ENCODE measurements at regions not wholly inside any gene's neighbourhood (a gene's known extent, or its start where the extent isn't known, plus 50 kb on each side); places are given as distances from the start of the nearest gene placed in this dataset.

- H3K4me3 ChIP-seq (replicated peaks in 1 of 4; ENCODE audit: control extremely low read depth in 1 of 4, insufficient read depth in 1 of 4, low read depth in 3 of 4, low read length in 4 of 4) = no peak overlapping the region
- TF ChIP-seq EZH2 (IDR thresholded peaks at IDR 0.05; ENCODE audit: low read length, missing control alignments) = no peak
- TF ChIP-seq, protein P1, sequence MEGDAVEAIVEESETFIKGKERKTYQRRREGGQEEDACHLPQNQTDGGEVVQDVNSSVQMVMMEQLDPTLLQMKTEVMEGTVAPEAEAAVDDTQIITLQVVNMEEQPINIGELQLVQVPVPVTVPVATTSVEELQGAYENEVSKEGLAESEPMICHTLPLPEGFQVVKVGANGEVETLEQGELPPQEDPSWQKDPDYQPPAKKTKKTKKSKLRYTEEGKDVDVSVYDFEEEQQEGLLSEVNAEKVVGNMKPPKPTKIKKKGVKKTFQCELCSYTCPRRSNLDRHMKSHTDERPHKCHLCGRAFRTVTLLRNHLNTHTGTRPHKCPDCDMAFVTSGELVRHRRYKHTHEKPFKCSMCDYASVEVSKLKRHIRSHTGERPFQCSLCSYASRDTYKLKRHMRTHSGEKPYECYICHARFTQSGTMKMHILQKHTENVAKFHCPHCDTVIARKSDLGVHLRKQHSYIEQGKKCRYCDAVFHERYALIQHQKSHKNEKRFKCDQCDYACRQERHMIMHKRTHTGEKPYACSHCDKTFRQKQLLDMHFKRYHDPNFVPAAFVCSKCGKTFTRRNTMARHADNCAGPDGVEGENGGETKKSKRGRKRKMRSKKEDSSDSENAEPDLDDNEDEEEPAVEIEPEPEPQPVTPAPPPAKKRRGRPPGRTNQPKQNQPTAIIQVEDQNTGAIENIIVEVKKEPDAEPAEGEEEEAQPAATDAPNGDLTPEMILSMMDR (conservative IDR thresholded peaks at IDR 0.05 in 1 of 2, IDR thresholded peaks at IDR 0.05 in 1 of 2; ENCODE audit: low read depth in 1 of 2, low read length in 2 of 2) = no peak
Measured at GRCh38 chr17:53449324-53449723, 373.4 kb upstream of the KIF2B start.

DNA sequence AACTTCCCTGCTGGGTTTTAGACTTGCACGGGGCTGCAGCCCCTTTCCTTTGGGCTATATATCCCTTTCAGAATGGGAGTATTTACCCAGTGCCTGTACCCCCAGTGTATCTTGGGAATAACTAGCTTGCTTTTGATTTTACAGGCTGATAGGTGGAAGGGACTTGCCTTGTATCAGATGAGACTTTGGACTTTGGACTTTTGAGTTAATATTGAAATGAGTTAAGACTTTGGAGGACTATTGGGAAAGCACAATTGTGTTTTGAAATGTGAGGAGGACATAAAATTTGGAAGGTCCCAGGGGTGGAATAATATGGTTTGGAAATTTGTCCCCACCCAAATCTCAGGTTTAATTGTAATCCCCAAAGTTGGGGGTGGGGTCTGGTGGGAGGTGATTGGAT lies 393.8 kb upstream of the KIF2B start:
- no peak for TF ChIP-seq EZH2 (IDR thresholded peaks at IDR 0.05; ENCODE audit: low read length, missing control alignments)
- TF ChIP-seq, protein P1 (conservative IDR thresholded peaks at IDR 0.05 in 1 of 2, IDR thresholded peaks at IDR 0.05 in 1 of 2; ENCODE audit: low read depth in 1 of 2, low read length in 2 of 2) = no peak
- H3K4me1 ChIP-seq (ENCODE audit: control insufficient read depth, extremely low read depth, insufficient read depth, low read length) = no peaks in the 10 kb centered on the region
- H3K27me3 ChIP-seq (ENCODE audit: control insufficient read depth, insufficient read depth, low read length) = no peaks in the 10 kb centered on the region
- no peaks in the 10 kb centered on the region for H3K9me3 ChIP-seq (ENCODE audit: control insufficient read depth, insufficient read depth, low read depth, low read length)
- H2AFZ ChIP-seq (ENCODE audit: low read length) = no peak overlapping the region
- no peak overlapping the region for H3K4me3 ChIP-seq (replicated peaks in 1 of 4; ENCODE audit: control extremely low read depth in 1 of 4, insufficient read depth in 1 of 4, low read depth in 3 of 4, low read length in 4 of 4)
- no peaks in the 10 kb centered on the region for H3K36me3 ChIP-seq (ENCODE audit: control insufficient read depth, insufficient read depth, low read length)
- no peaks in the 10 kb centered on the region for H4K20me1 ChIP-seq (ENCODE audit: control insufficient read depth, extremely low read depth, insufficient read depth, low read length)
- no peak overlapping the region for H3K9ac ChIP-seq (ENCODE audit: insufficient read depth, low read length)
- no peak overlapping the region for H3K4me2 ChIP-seq (ENCODE audit: extremely low read depth, insufficient read depth, low read length)
- no peak for DNase-seq (ENCODE audit: low read depth in 2 of 2)
- no peaks in the 10 kb centered on the region for H3K79me2 ChIP-seq (ENCODE audit: control insufficient read depth, insufficient read depth, low read length)
- H3K27ac ChIP-seq (ENCODE audit: insufficient read depth, low read length) = no peak overlapping the region

More at GRCh38 chr17:53449324-53449723, 373.4 kb upstream of the KIF2B start:
- Histone ChIP-seq H3K4me2 (ENCODE audit: extremely low read depth, insufficient read depth, low read length) (no peak overlapping the region), H3K27ac (ENCODE audit: insufficient read depth, low read length) (no peak overlapping the region), H3K9me3 (ENCODE audit: control insufficient read depth, insufficient read depth, low read depth, low read length) (no peaks in the 10 kb centered on the region), H3K79me2 (ENCODE audit: control insufficient read depth, insufficient read depth, low read length) (no peaks in the 10 kb centered on the region), H3K9ac (ENCODE audit: insufficient read depth, low read length) (no peak overlapping the region), H3K27me3 (ENCODE audit: control insufficient read depth, insufficient read depth, low read length) (no peaks in the 10 kb centered on the region), H3K4me1 (ENCODE audit: control insufficient read depth, extremely low read depth, insufficient read depth, low read length) (no peaks in the 10 kb centered on the region), H2AFZ (ENCODE audit: low read length) (no peak overlapping the region), H4K20me1 (ENCODE audit: control insufficient read depth, extremely low read depth, insufficient read depth, low read length) (no peaks in the 10 kb centered on the region), H3K36me3 (ENCODE audit: control insufficient read depth, insufficient read depth, low read length) (no peaks in the 10 kb centered on the region)
- DNase-seq (ENCODE audit: low read depth in 2 of 2) = no peak

DNA sequence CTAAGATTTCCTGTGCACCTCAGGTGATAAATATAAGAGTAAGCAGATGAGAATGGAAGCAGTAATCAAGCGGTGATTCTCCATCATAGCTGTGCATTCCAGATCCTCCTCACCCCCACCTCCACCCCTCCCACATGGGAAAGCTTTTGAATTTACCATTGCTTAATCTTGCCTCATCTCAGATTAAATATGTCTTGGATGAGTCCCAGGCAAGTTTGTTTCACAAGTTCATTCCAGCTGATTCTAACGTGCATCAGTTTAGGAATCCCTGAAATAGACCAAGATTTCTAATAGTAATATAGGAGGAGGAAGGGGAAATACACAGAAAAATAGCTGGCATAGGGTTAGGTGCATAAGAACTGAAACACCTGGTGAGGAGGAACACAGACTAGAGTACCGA lies 396.2 kb upstream of the KIF2B start:
- Histone ChIP-seq H2AFZ (ENCODE audit: low read length) (no peak overlapping the region), H3K79me2 (ENCODE audit: control insufficient read depth, insufficient read depth, low read length) (no peaks in the 10 kb centered on the region), H3K36me3 (ENCODE audit: control insufficient read depth, insufficient read depth, low read length) (no peaks in the 10 kb centered on the region), H3K4me2 (ENCODE audit: extremely low read depth, insufficient read depth, low read length) (no peak overlapping the region), H4K20me1 (ENCODE audit: control insufficient read depth, extremely low read depth, insufficient read depth, low read length) (no peaks in the 10 kb centered on the region), H3K4me3 (replicated peaks in 1 of 4; ENCODE audit: control extremely low read depth in 1 of 4, insufficient read depth in 1 of 4, low read depth in 3 of 4, low read length in 4 of 4) (no peak overlapping the region), H3K4me1 (ENCODE audit: control insufficient read depth, extremely low read depth, insufficient read depth, low read length) (no peaks in the 10 kb centered on the region), H3K27ac (ENCODE audit: insufficient read depth, low read length) (no peak overlapping the region), H3K27me3 (ENCODE audit: control insufficient read depth, insufficient read depth, low read length) (no peaks in the 10 kb centered on the region), H3K9me3 (ENCODE audit: control insufficient read depth, insufficient read depth, low read depth, low read length) (no peaks in the 10 kb centered on the region), H3K9ac (ENCODE audit: insufficient read depth, low read length) (no peak overlapping the region)
- TF ChIP-seq, protein P1 (conservative IDR thresholded peaks at IDR 0.05 in 1 of 2, IDR thresholded peaks at IDR 0.05 in 1 of 2; ENCODE audit: low read depth in 1 of 2, low read length in 2 of 2) = no peak
- no peak for TF ChIP-seq EZH2 (IDR thresholded peaks at IDR 0.05; ENCODE audit: low read length, missing control alignments)
- DNase-seq (ENCODE audit: low read depth in 2 of 2) = peak in 1 of 2 donors; percentile 28
